ENCODE measurements at regions not wholly inside any gene's neighbourhood (a gene's known extent, or its start where the extent isn't known, plus 50 kb on each side); places are given as distances from the start of the nearest gene placed in this dataset.
A peak's percentile ranks its signal among the peaks of the same experiment; 100 is the strongest.

DNA sequence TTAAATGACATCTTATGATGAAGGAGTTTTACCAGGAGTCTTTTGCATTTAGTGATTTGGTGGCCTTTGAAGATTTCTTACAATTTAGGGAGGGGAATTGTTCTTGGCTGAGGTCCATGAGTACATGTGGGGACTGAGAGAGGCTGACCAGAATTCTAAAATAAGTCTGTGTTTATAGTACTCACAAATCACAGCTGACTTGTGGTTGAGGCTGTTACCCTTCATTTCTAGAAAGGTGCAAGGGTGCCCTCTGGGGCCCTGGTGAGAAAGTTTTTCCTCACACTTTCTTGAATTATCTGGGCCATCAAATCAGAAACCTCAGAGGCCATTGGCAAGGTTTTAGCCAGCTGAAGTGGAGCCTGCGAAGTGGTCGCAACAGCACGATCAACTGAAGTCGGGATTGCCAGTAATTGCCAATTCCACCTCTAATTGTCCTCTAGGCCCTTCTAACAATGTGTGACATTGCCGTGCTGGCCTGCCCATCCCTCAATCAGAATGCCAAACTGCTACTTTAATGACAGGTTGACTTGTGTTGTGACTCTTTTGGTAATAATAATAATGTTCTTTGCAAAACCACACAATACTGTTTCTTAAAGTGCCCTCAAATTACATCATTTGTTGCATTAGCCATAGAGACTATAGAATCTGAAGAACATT is 221.6 kb downstream of the OGFRL1 start:
- H3K36me3 Mint-ChIP-seq, result no peaks in the 10 kb centered on the region
- H3K4me3 Mint-ChIP-seq, result no peak overlapping the region
- TF ChIP-seq, protein P1, sequence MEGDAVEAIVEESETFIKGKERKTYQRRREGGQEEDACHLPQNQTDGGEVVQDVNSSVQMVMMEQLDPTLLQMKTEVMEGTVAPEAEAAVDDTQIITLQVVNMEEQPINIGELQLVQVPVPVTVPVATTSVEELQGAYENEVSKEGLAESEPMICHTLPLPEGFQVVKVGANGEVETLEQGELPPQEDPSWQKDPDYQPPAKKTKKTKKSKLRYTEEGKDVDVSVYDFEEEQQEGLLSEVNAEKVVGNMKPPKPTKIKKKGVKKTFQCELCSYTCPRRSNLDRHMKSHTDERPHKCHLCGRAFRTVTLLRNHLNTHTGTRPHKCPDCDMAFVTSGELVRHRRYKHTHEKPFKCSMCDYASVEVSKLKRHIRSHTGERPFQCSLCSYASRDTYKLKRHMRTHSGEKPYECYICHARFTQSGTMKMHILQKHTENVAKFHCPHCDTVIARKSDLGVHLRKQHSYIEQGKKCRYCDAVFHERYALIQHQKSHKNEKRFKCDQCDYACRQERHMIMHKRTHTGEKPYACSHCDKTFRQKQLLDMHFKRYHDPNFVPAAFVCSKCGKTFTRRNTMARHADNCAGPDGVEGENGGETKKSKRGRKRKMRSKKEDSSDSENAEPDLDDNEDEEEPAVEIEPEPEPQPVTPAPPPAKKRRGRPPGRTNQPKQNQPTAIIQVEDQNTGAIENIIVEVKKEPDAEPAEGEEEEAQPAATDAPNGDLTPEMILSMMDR (conservative IDR thresholded peaks at IDR 0.05), result peak; percentile 70
- H3K4me1 Mint-ChIP-seq (ENCODE audit: unreplicated experiment), result peaks cover 5% of the 10 kb centered on the region
- no peaks in the 10 kb centered on the region for H3K27me3 Mint-ChIP-seq
- no peaks in the 10 kb centered on the region for H3K9me3 Mint-ChIP-seq
- DNase-seq (ENCODE audit: extremely low spot score, unreplicated experiment), result no peak
- peak overlapping the region; percentile 27 for H3K27ac Mint-ChIP-seq

DNA sequence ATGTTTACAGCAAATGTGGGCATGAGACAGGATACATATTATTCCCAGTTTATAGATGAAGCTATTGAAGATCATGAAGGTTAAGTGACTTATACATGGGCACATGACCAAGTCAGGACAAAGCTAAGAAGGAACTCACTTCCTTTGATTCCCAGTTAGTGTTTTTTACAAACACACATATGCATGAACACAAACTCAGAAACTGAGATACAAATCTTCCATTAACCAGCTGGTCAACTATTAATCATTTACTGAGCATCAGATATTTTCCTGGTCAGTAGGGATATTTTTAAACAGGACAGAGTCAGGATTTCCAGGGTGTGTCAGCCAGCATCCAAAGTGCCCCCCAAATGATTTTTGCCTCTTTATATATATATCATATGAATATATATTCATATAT is 222.2 kb downstream of the OGFRL1 start:
- TF ChIP-seq, protein P1 (conservative IDR thresholded peaks at IDR 0.05), result no peak
- no peak for DNase-seq (ENCODE audit: extremely low spot score, unreplicated experiment)
- Mint-ChIP-seq H3K27me3 (no peaks in the 10 kb centered on the region), H3K27ac (no peak overlapping the region), H3K9me3 (no peaks in the 10 kb centered on the region), H3K4me3 (no peak overlapping the region), H3K4me1 (ENCODE audit: unreplicated experiment) (peaks cover 5% of the 10 kb centered on the region), H3K36me3 (no peaks in the 10 kb centered on the region)

DNA sequence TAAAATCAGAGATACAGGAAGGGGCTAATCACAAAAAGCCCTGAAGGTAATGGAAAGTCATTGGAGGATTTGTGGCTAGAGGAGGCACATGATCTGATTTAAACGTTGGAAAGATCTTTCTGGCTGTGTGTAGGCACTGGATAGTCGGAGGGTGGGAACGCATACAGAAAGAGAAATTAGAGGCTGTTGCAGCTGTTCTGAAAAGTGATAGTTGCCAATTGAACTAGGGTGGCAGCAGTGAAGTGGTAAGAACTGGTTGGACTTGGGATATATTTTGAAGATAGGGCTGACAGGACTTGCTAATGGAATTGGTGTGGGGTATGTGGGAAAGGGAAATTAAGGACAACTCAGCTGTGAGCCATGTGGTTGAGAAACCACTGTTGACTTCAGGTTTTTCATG is 223.6 kb downstream of the OGFRL1 start:
- Mint-ChIP-seq H3K9me3 (no peaks in the 10 kb centered on the region), H3K27ac (no peak overlapping the region), H3K4me3 (no peak overlapping the region), H3K27me3 (no peaks in the 10 kb centered on the region), H3K36me3 (no peaks in the 10 kb centered on the region), H3K4me1 (ENCODE audit: unreplicated experiment) (peaks cover 5% of the 10 kb centered on the region)
- DNase-seq (ENCODE audit: extremely low spot score, unreplicated experiment), result no peak
- TF ChIP-seq, protein P1 (conservative IDR thresholded peaks at IDR 0.05), result no peak

DNA sequence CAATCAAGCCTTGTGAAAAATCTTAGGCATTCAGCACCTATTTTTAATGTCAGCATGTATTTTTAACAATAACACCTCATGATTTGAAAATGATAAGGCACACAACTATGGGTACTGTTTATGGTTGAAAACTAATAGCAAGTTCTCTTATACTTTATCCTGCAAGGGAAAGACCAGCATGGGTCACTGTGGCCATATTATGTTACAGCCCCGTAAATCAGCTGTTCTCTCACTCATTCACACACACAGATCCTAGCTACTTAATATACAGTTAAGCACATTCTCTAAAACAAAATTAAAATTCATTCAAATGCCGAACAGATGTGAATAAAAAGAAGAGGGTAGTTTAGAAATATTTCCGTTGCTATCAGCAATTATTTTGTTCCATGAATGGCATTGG is 224.4 kb downstream of the OGFRL1 start:
- no peak overlapping the region for H3K27ac Mint-ChIP-seq
- no peak for DNase-seq (ENCODE audit: extremely low spot score, unreplicated experiment)
- TF ChIP-seq, protein P1 (conservative IDR thresholded peaks at IDR 0.05), result no peak
- no peaks in the 10 kb centered on the region for H3K27me3 Mint-ChIP-seq
- no peak overlapping the region for H3K4me3 Mint-ChIP-seq
- H3K9me3 Mint-ChIP-seq, result no peaks in the 10 kb centered on the region
- no peaks in the 10 kb centered on the region for H3K36me3 Mint-ChIP-seq
- peaks cover 5% of the 10 kb centered on the region for H3K4me1 Mint-ChIP-seq (ENCODE audit: unreplicated experiment)

DNA sequence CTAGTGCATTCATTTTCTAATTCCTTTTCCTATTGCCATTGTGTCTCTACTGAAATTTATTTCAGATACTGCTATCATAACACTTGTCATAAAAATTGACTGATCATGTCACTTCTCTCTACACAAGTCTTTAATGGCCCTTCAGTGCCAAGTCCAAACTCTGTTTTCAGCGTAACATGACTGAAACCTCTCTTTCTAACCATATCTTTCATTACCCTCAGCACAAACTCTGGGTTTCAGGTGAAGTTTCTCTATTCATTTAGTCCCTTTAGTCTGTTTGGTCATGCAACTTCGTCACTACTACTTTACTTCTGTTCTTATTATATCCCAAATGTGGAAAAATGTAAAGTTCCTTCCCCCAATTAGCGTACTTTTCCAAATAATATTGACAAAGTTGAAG is 234.9 kb downstream of the OGFRL1 start:
- Mint-ChIP-seq H3K27me3 (no peaks in the 10 kb centered on the region), H3K4me3 (no peak overlapping the region), H3K36me3 (no peaks in the 10 kb centered on the region), H3K9me3 (peaks cover 4% of the 10 kb centered on the region), H3K27ac (no peak overlapping the region), H3K4me1 (ENCODE audit: unreplicated experiment) (peaks cover 8% of the 10 kb centered on the region)
- TF ChIP-seq, protein P1 (conservative IDR thresholded peaks at IDR 0.05), result no peak
- no peak for DNase-seq (ENCODE audit: extremely low spot score, unreplicated experiment)

DNA sequence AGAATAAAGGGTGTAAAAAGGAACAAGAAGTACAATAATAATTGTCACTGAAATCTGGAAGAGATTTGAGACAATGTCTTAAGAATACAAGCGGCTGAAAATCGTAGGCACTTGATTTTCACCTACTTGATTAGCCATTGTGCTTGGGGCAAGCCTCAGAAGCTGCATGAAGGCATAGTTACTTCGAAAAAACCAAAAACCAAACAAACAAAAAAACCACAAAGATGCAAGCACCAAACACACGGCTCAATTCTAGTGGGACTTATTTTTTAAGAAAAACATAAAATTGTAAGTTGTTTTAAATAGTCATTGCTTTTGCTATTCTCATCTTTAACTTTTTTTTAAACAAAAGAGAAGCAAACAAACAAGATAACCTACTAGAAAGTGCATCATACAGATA is 235.6 kb downstream of the OGFRL1 start:
- TF ChIP-seq, protein P1 (conservative IDR thresholded peaks at IDR 0.05), result no peak
- no peaks in the 10 kb centered on the region for H3K27me3 Mint-ChIP-seq
- no peak overlapping the region for H3K4me3 Mint-ChIP-seq
- H3K27ac Mint-ChIP-seq, result no peak overlapping the region
- no peak for DNase-seq (ENCODE audit: extremely low spot score, unreplicated experiment)
- H3K9me3 Mint-ChIP-seq, result peaks cover 4% of the 10 kb centered on the region
- peaks cover 8% of the 10 kb centered on the region for H3K4me1 Mint-ChIP-seq (ENCODE audit: unreplicated experiment)
- no peaks in the 10 kb centered on the region for H3K36me3 Mint-ChIP-seq

Measured in type B pancreatic cell (in vitro differentiated cells).